ENCODE measurements at regions not wholly inside any gene's neighbourhood (a gene's known extent, or its start where the extent isn't known, plus 50 kb on each side); places are given as distances from the start of the nearest gene placed in this dataset.

DNA sequence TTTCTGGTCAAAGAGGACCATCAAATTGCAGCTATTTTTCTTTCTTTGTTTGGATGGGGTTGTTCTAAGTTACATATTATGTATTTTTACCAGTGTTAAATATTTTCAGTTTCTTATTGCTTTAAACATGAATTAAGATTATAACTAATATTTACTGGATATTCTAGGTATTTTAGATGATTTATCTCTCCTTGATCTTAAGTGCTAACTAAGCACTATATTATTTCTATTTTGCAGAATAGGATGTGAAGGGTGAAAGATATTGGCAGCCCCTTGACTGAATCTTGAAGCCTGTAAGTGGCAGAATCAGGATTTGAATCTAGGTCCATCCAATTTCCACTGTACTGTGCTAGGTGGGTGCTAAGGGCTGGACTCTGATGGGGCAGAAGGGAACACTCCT lies 307.3 kb upstream of the CCL2 start:
- Mint-ChIP-seq H3K4me3 (no peak overlapping the region), H3K4me1 (no peaks in the 10 kb centered on the region), H3K36me3 (no peaks in the 10 kb centered on the region), H3K9me3 (no peaks in the 10 kb centered on the region), H3K27ac (no peak overlapping the region), H3K27me3 (ENCODE audit: low read depth in 3 of 3) (peaks cover 0 to 5% (median 4%) of the 10 kb centered on the region in 3 donors)
- Histone ChIP-seq H3K79me2 (ENCODE audit: insufficient read depth, low read length) (no peaks in the 10 kb centered on the region), H3K27me3 (ENCODE audit: control insufficient read depth in 2 of 2, insufficient read depth in 2 of 2, low read length in 2 of 2) (no peaks in the 10 kb centered on the region), H2AFZ (ENCODE audit: insufficient read depth, low read depth, low read length, poor library complexity, severe bottlenecking) (no peak overlapping the region), H3K4me2 (replicated peaks; ENCODE audit: extremely low read depth, low read length, poor library complexity, severe bottlenecking) (no peak overlapping the region), H3K4me1 (ENCODE audit: control insufficient read depth in 1 of 2, insufficient read depth in 2 of 2, low read length in 2 of 2) (no peaks in the 10 kb centered on the region), H3K36me3 (replicated peaks in 1 of 2; ENCODE audit: control insufficient read depth in 1 of 2, insufficient read depth in 2 of 2, low read length in 2 of 2) (no peaks in the 10 kb centered on the region), H3K9ac (ENCODE audit: insufficient read depth, low read length, poor library complexity, severe bottlenecking) (no peak overlapping the region), H4K20me1 (ENCODE audit: insufficient read depth, low read length) (no peaks in the 10 kb centered on the region), H3K4me3 (replicated peaks in 1 of 3; ENCODE audit: low read depth in 2 of 3, low read length in 3 of 3) (no peak overlapping the region), H3K27ac (ENCODE audit: low read depth in 1 of 2, low read length in 2 of 2) (no peak overlapping the region), H3K9me3 (replicated peaks in 1 of 2; ENCODE audit: control insufficient read depth in 1 of 2, insufficient read depth in 1 of 2, low read length in 2 of 2) (no peaks in the 10 kb centered on the region)
- no peak for DNase-seq
- intact Hi-C loops (cut with micrococcal nuclease): no loop called here
- TF ChIP-seq CTCF (IDR thresholded peaks at IDR 0.05): no peak

DNA sequence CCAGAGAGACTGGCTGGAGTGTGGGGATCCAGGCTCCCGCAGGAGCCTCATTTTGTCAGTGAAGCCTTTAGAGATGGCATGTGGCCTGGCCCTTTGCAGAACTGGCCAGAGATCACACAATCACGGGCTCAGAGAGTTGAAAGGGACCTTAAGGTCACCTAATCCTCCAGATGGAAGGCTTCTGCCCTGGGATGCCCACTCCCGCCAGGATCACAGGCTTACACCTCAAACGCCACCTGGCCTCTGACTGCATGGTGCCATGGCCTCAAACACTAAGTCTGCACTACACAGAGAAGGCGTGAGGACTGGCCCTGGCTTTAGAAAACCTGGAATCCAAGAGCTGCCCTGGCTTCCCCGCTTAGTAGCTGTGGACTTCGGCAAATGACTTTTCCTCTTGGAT lies 306.8 kb upstream of the CCL2 start:
- Histone ChIP-seq H3K4me1 (ENCODE audit: control insufficient read depth in 1 of 2, insufficient read depth in 2 of 2, low read length in 2 of 2) (no peaks in the 10 kb centered on the region), H3K27ac (ENCODE audit: low read depth in 1 of 2, low read length in 2 of 2) (no peak overlapping the region), H3K36me3 (replicated peaks in 1 of 2; ENCODE audit: control insufficient read depth in 1 of 2, insufficient read depth in 2 of 2, low read length in 2 of 2) (no peaks in the 10 kb centered on the region), H3K4me2 (replicated peaks; ENCODE audit: extremely low read depth, low read length, poor library complexity, severe bottlenecking) (no peak overlapping the region), H3K27me3 (ENCODE audit: control insufficient read depth in 2 of 2, insufficient read depth in 2 of 2, low read length in 2 of 2) (no peaks in the 10 kb centered on the region), H4K20me1 (ENCODE audit: insufficient read depth, low read length) (no peaks in the 10 kb centered on the region), H3K9me3 (replicated peaks in 1 of 2; ENCODE audit: control insufficient read depth in 1 of 2, insufficient read depth in 1 of 2, low read length in 2 of 2) (no peaks in the 10 kb centered on the region), H3K4me3 (replicated peaks in 1 of 3; ENCODE audit: low read depth in 2 of 3, low read length in 3 of 3) (no peak overlapping the region), H2AFZ (ENCODE audit: insufficient read depth, low read depth, low read length, poor library complexity, severe bottlenecking) (no peak overlapping the region), H3K9ac (ENCODE audit: insufficient read depth, low read length, poor library complexity, severe bottlenecking) (no peak overlapping the region), H3K79me2 (ENCODE audit: insufficient read depth, low read length) (no peaks in the 10 kb centered on the region)
- no peak for TF ChIP-seq CTCF (IDR thresholded peaks at IDR 0.05)
- H3K4me3 Mint-ChIP-seq: no peak overlapping the region
- no peaks in the 10 kb centered on the region for H3K9me3 Mint-ChIP-seq
- intact Hi-C loops (cut with micrococcal nuclease): no loop called here
- peaks cover 0 to 5% (median 4%) of the 10 kb centered on the region in 3 donors for H3K27me3 Mint-ChIP-seq (ENCODE audit: low read depth in 3 of 3)
- 90% methylated on average over 4 of the region's 7 CpGs for WGBS (ENCODE audit: insufficient coverage)
- H3K27ac Mint-ChIP-seq: no peak overlapping the region
- DNase-seq: no peak
- no peaks in the 10 kb centered on the region for H3K36me3 Mint-ChIP-seq
- no peaks in the 10 kb centered on the region for H3K4me1 Mint-ChIP-seq

All from CD14-positive monocyte (primary cell).